Omental fat pad (tissue), 3 donors: ENCODE measurements at regions not wholly inside any gene's neighbourhood (a gene's known extent, or its start where the extent isn't known, plus 50 kb on each side); places are given as distances from the start of the nearest gene placed in this dataset.
A peak's percentile ranks its signal among the peaks of the same experiment; 100 is the strongest.

Experiments
- ATAC-seq: fragments of 150-250 bp; one replicate; pipeline ENCODE4 v1.9.1; 2016; ENCODE audit warnings: mild to moderate bottlenecking, moderate library complexity; ENCODE audit not compliant: low FRiP score
- DNase-seq: peaks from one replicate; pipeline ENCODE4 v3.0.0-alpha.2; 2019; ENCODE audit warnings: low spot score
- CTCF ChIP-seq, 3 donors: fragments of 450-650 bp; IDR thresholded peaks; one replicate each; pipeline ENCODE4 v1.5.1; 2016 to 2017; ENCODE audit warnings: antibody characterized with exemption in 3 of 3, mild to moderate bottlenecking in 3 of 3, moderate library complexity in 2 of 3

- ATAC-seq, result no peak
- TF ChIP-seq CTCF (IDR thresholded peaks at IDR 0.05), result no peak
- DNase-seq, result no peak
These were observed 335.2 kb downstream of the LPIN1 start for GRCh38 chr2:12081481-12082210.

DNA sequence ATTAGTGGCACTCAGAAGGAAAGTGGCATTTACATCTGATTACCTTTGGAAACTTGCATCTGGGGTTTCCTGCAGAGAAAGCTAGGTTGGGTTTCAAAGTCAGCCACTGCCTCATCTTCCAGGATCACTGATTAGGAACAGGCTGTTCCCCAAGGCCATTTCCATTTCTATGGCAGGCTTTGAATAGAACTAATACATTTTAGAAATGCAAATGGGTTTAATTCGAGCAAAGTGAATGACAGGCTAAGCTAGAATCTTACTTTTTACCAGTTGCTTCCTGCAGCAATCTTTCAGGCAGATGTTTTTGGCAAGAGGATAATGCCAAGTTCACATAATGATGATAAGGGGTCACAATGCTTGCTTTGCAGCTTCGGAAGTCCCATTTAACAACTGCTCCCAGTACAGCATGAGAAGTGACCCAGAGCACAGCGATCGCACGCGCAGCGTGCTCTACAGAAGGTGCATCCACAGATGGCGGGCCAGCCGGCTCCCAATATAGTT lies 336.7 kb downstream of the LPIN1 start:
- ATAC-seq, result no peak
- TF ChIP-seq CTCF (IDR thresholded peaks at IDR 0.05), result no peak
- no peak for DNase-seq

- ATAC-seq (peak; percentile 28), DNase-seq (no peak)
- TF ChIP-seq CTCF (IDR thresholded peaks at IDR 0.05), result no peak
These were observed 337.4 kb downstream of the LPIN1 start for GRCh38 chr2:12083713-12084419.

- ATAC-seq, result no peak
- no peak for TF ChIP-seq CTCF (IDR thresholded peaks at IDR 0.05)
- no peak for DNase-seq
These were observed 340.7 kb downstream of the LPIN1 start for GRCh38 chr2:12087175-12087574.

DNA sequence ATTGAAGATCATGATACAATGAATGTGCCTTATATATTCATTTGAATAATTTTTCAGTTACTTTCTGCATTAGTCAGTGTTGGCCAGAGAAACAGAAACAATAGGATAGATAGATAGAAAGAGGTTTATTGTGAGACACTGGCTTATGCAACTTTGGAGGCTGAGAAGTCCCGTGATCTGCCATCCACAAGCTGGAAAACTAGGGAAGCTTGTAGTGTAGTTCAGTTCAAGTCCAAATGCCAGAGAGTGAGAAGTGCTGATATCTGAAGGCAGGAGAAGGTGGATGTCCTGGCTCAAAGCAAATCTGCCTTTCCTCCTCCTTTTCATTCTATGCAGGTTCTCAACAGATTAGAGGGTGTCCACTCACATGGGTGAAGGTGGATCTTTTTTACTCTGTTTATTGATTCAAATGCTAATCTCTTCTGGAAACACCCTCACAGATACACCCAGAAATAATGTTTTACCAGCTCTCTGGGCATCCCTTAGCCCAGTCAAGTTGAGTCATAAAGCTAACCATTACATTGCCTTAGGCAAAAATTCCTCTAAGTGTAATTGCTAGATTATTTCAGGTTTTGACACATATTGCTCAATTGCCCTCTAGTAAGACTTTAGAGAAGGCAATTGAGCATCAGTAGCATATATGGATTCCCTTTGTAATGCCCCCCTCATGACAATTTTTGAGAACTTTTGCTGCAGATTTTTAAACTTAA lies 341.4 kb downstream of the LPIN1 start:
- no peak for TF ChIP-seq CTCF (IDR thresholded peaks at IDR 0.05)
- DNase-seq (no peak), ATAC-seq (no peak)

DNA sequence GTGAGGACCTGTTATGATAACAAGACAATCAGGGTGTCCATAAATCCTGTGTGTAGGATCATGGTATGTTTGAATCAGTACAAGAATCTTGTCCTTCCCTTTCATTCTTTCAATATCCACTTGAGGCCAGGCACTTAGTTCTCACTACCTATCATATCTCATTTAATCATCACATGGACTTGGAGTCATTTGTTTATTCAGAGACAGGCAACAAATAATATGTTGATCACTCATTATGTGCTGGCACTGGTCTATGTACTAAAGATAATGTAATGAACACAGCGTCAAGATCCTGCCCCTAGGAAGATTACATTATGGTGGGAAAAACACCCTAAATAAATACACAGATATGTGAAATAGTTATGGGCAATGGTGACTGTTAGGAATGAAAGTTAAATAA lies 342.6 kb downstream of the LPIN1 start:
- ATAC-seq, result no peak
- no peak for DNase-seq
- no peak for TF ChIP-seq CTCF (IDR thresholded peaks at IDR 0.05)
